ENCODE measurements at regions not wholly inside any gene's neighbourhood (a gene's known extent, or its start where the extent isn't known, plus 50 kb on each side); places are given as distances from the start of the nearest gene placed in this dataset.

- H3K4me3 ChIP-seq = no peak overlapping the region
- H3K9me3 ChIP-seq = no peaks in the 10 kb centered on the region
- no peaks in the 10 kb centered on the region for H3K4me1 ChIP-seq
- DNase-seq (ENCODE audit: low spot score in 2 of 2) = no peak
- H3K27me3 ChIP-seq (ENCODE audit: low read depth) = no peaks in the 10 kb centered on the region
- in situ Hi-C loops (cut with MboI; ENCODE audit: low sequenced_read_pairs) = no loop called here
- H3K36me3 ChIP-seq (replicated peaks) = no peaks in the 10 kb centered on the region
Measured at GRCh38 chr9:126159430-126160060, 167.1 kb upstream of the MVB12B start.

DNA sequence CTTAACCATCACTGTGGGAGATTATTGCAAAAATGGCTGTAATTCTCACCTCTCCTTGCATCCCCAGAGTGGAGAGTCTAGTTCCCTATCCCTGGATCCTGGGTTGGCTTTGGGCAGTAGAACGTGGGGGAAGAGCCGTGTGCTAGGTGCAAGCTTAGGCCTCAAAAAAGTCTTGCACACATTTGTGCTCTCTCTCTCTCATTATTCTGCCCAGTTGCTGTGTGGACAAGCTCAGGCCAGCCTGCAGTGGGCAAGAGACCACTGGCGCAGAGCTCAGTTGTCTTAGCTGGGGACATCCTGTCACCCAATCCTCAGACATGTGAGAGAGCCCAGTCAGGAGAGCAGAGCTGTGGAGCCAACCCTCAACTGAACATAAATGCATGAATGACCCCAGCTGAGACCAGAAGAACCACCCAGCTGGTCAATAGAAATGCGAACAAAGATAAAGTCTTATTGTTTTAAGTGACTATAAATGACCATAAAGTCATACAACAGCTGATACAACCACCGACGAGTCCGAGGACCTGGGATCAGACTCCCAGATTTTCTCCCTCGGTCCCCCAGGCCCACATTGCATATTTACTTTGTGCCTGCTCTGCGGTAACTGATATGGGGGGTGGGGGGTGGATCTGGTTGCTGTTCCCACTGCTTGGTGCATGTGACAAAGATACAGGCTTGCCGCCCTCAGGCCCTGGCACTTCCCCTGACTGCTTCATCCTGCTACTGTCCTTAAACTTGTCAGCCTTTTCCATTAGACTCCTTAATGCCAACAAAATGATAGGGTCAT is 166.4 kb upstream of the MVB12B start:
- Histone ChIP-seq H3K4me3 (no peak overlapping the region), H3K27me3 (ENCODE audit: low read depth) (no peaks in the 10 kb centered on the region), H3K9me3 (no peaks in the 10 kb centered on the region), H3K4me1 (no peaks in the 10 kb centered on the region), H3K36me3 (replicated peaks) (no peaks in the 10 kb centered on the region)
- in situ Hi-C loops (cut with MboI; ENCODE audit: low sequenced_read_pairs) = no loop called here
- DNase-seq (ENCODE audit: low spot score in 2 of 2) = no peak

- Histone ChIP-seq H3K27me3 (ENCODE audit: low read depth) (no peaks in the 10 kb centered on the region), H3K9me3 (no peaks in the 10 kb centered on the region), H3K4me3 (no peak overlapping the region), H3K36me3 (replicated peaks) (no peaks in the 10 kb centered on the region), H3K4me1 (no peaks in the 10 kb centered on the region)
- in situ Hi-C loops (cut with MboI; ENCODE audit: low sequenced_read_pairs) = no loop called here
- DNase-seq (ENCODE audit: low spot score in 2 of 2) = no peak
Measured at GRCh38 chr9:126160854-126161329, 165.7 kb upstream of the MVB12B start.

- no peaks in the 10 kb centered on the region for H3K4me1 ChIP-seq
- no peaks in the 10 kb centered on the region for H3K9me3 ChIP-seq
- DNase-seq (ENCODE audit: low spot score in 2 of 2) = no peak
- no peaks in the 10 kb centered on the region for H3K36me3 ChIP-seq (replicated peaks)
- H3K27me3 ChIP-seq (ENCODE audit: low read depth) = no peaks in the 10 kb centered on the region
- H3K4me3 ChIP-seq = no peak overlapping the region
- in situ Hi-C loops (cut with MboI; ENCODE audit: low sequenced_read_pairs) = no loop called here
Measured at GRCh38 chr9:126162611-126163381, 163.8 kb upstream of the MVB12B start.

DNA sequence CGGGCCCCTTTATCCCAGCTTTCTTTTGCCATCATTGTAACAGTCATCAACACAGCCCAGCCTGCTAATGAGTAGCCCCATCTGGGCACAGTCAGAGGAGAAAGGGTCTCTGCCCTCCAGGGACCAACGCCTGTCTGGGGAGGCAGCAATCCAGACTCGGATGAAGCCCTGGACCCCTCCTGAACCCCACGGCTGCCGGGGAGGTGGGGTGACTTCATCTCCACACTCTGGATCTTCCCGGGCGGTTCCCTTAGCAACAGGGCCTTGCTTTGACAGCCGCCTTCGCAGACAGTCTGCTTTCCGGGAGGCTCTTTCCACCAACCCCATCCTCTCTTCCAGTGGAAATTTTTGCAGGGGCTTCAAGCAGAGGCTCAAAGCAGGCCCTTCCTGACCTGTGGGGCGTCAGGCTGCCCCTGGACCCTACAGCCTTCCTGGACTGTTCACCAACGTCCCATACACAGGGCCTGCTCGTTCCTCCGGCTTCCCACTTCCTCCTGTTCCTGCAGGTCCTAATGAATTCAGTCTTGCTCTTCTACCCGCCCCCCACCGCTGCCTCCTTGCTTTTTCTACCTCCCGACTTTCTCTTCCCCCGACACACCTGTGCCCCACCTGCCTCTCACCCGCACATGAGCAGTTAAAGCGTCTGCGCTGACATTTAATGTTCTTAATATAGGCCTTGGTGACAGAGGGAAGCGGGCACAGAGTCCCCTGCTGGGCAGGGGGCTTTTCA is 161.7 kb upstream of the MVB12B start:
- Histone ChIP-seq H3K9me3 (no peaks in the 10 kb centered on the region), H3K4me1 (no peaks in the 10 kb centered on the region), H3K4me3 (no peak overlapping the region), H3K36me3 (replicated peaks) (no peaks in the 10 kb centered on the region), H3K27me3 (ENCODE audit: low read depth) (0 out of 2 replicates have a peak, but pooled peaks cover 4% of the 10 kb centered on the region)
- in situ Hi-C loops (cut with MboI; ENCODE audit: low sequenced_read_pairs) = no loop called here
- DNase-seq (ENCODE audit: low spot score in 2 of 2) = no peak

- no peak overlapping the region for H3K4me3 ChIP-seq
- no peaks in the 10 kb centered on the region for H3K9me3 ChIP-seq
- H3K36me3 ChIP-seq (replicated peaks) = no peaks in the 10 kb centered on the region
- in situ Hi-C loops (cut with MboI; ENCODE audit: low sequenced_read_pairs) = no loop called here
- H3K27me3 ChIP-seq (ENCODE audit: low read depth) = 0 out of 2 replicates have a peak, but pooled peaks cover 4% of the 10 kb centered on the region
- no peak for DNase-seq (ENCODE audit: low spot score in 2 of 2)
- no peaks in the 10 kb centered on the region for H3K4me1 ChIP-seq
Measured at GRCh38 chr9:126165755-126166154, 160.9 kb upstream of the MVB12B start.

- Histone ChIP-seq H3K4me3 (no peak overlapping the region), H3K36me3 (replicated peaks) (no peaks in the 10 kb centered on the region), H3K4me1 (no peaks in the 10 kb centered on the region), H3K27me3 (ENCODE audit: low read depth) (0 out of 2 replicates have a peak, but pooled peaks cover 4% of the 10 kb centered on the region), H3K9me3 (no peaks in the 10 kb centered on the region)
- in situ Hi-C loops (cut with MboI; ENCODE audit: low sequenced_read_pairs) = no loop called here
- no peak for DNase-seq (ENCODE audit: low spot score in 2 of 2)
Measured at GRCh38 chr9:126166291-126166690, 160.3 kb upstream of the MVB12B start.

- no peak overlapping the region for H3K4me3 ChIP-seq
- in situ Hi-C loops (cut with MboI; ENCODE audit: low sequenced_read_pairs) = no loop called here
- 0 out of 2 replicates have a peak, but pooled peaks cover 4% of the 10 kb centered on the region for H3K27me3 ChIP-seq (ENCODE audit: low read depth)
Measured at GRCh38 chr9:126166866-126167265, 159.8 kb upstream of the MVB12B start.

DNA sequence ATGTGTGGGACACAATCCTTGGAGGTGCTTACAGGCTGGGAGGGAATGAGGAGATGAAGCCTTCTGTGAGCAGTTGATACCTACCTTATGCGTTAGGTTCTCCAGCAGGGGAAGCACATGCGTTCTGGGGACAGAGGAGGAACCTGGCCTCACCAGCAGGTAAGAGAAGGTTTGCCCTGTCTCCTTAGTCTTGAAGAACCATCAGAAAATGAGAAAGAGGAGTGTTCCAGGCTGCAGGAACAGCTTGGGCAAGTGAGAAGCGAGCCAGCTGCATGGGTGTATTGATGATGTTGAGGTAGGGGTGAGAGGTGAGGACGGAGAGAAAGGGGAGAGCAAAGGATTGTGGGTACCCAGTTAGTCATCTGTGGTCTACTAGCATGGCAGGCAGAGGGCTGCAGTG is 156.9 kb upstream of the MVB12B start:
- H3K4me1 ChIP-seq = no peaks in the 10 kb centered on the region
- DNase-seq (ENCODE audit: low spot score in 2 of 2) = no peak
- H3K4me3 ChIP-seq = no peak overlapping the region
- in situ Hi-C loops (cut with MboI; ENCODE audit: low sequenced_read_pairs) = no loop called here
- no peaks in the 10 kb centered on the region for H3K36me3 ChIP-seq (replicated peaks)
- no peaks in the 10 kb centered on the region for H3K9me3 ChIP-seq
- 0 out of 2 replicates have a peak, but pooled peaks cover 4% of the 10 kb centered on the region for H3K27me3 ChIP-seq (ENCODE audit: low read depth)

More at GRCh38 chr9:126166866-126167265, 159.8 kb upstream of the MVB12B start:
- DNase-seq (ENCODE audit: low spot score in 2 of 2) = no peak
- H3K36me3 ChIP-seq (replicated peaks) = no peaks in the 10 kb centered on the region
- no peaks in the 10 kb centered on the region for H3K4me1 ChIP-seq
- no peaks in the 10 kb centered on the region for H3K9me3 ChIP-seq

- Histone ChIP-seq H3K36me3 (replicated peaks) (no peaks in the 10 kb centered on the region), H3K27me3 (ENCODE audit: low read depth) (0 out of 2 replicates have a peak, but pooled peaks cover 4% of the 10 kb centered on the region), H3K9me3 (no peaks in the 10 kb centered on the region), H3K4me1 (no peaks in the 10 kb centered on the region), H3K4me3 (no peak overlapping the region)
- DNase-seq (ENCODE audit: low spot score in 2 of 2) = no peak
- in situ Hi-C loops (cut with MboI; ENCODE audit: low sequenced_read_pairs) = no loop called here
Measured at GRCh38 chr9:126170286-126170823, 156.3 kb upstream of the MVB12B start.

GRCh38 chr9:126171641-126172040 is 155.0 kb upstream of the MVB12B start:
- DNase-seq (ENCODE audit: low spot score in 2 of 2) = no peak
- in situ Hi-C loops (cut with MboI; ENCODE audit: low sequenced_read_pairs) = no loop called here
- no peaks in the 10 kb centered on the region for H3K9me3 ChIP-seq
- H3K4me3 ChIP-seq = no peak overlapping the region
- 0 out of 2 replicates have a peak, but pooled peaks cover 4% of the 10 kb centered on the region for H3K27me3 ChIP-seq (ENCODE audit: low read depth)
- H3K4me1 ChIP-seq = no peaks in the 10 kb centered on the region
- no peaks in the 10 kb centered on the region for H3K36me3 ChIP-seq (replicated peaks)

DNA sequence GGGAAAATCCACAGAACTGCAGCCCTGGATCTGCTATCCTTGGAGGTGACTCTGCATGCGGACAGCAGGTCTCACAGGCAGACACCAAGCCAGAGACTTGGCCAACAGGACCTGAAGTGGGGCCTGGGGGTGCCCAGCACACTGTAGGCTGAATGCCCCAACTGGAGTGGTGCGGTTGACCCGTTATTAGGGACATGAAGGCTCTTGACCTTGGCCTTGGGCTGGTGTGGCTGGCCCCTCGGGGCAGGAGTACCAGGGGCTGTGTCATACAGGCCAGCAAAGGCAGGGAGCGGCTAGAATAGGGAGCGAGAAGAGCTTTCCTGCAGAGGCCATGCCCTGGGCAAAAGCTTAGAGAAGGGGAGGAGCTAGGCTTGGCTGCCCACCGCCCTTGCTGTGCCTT is 153.2 kb upstream of the MVB12B start:
- Histone ChIP-seq H3K9me3 (no peaks in the 10 kb centered on the region), H3K36me3 (replicated peaks) (no peaks in the 10 kb centered on the region), H3K4me3 (no peak overlapping the region), H3K27me3 (ENCODE audit: low read depth) (peaks cover 4% of the 10 kb centered on the region; the same call in 1 of the 2 replicates), H3K4me1 (no peaks in the 10 kb centered on the region)
- DNase-seq (ENCODE audit: low spot score in 2 of 2) = no peak
- in situ Hi-C loops (cut with MboI; ENCODE audit: low sequenced_read_pairs) = no loop called here

- Histone ChIP-seq H3K36me3 (replicated peaks) (no peaks in the 10 kb centered on the region), H3K4me1 (no peaks in the 10 kb centered on the region), H3K4me3 (no peak overlapping the region), H3K9me3 (no peaks in the 10 kb centered on the region), H3K27me3 (ENCODE audit: low read depth) (peaks cover 4% of the 10 kb centered on the region; the same call in 1 of the 2 replicates)
- in situ Hi-C loops (cut with MboI; ENCODE audit: low sequenced_read_pairs) = no loop called here
- DNase-seq (ENCODE audit: low spot score in 2 of 2) = no peak
Measured at GRCh38 chr9:126173929-126174328, 152.7 kb upstream of the MVB12B start.

Data from HAP-1 (cell line).